ENCODE measurements at regions not wholly inside any gene's neighbourhood (a gene's known extent, or its start where the extent isn't known, plus 50 kb on each side); places are given as distances from the start of the nearest gene placed in this dataset.

- TF ChIP-seq, protein P1, sequence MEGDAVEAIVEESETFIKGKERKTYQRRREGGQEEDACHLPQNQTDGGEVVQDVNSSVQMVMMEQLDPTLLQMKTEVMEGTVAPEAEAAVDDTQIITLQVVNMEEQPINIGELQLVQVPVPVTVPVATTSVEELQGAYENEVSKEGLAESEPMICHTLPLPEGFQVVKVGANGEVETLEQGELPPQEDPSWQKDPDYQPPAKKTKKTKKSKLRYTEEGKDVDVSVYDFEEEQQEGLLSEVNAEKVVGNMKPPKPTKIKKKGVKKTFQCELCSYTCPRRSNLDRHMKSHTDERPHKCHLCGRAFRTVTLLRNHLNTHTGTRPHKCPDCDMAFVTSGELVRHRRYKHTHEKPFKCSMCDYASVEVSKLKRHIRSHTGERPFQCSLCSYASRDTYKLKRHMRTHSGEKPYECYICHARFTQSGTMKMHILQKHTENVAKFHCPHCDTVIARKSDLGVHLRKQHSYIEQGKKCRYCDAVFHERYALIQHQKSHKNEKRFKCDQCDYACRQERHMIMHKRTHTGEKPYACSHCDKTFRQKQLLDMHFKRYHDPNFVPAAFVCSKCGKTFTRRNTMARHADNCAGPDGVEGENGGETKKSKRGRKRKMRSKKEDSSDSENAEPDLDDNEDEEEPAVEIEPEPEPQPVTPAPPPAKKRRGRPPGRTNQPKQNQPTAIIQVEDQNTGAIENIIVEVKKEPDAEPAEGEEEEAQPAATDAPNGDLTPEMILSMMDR (IDR thresholded peaks at IDR 0.05), result no peak
- no peak for TF ChIP-seq EZH2 (IDR thresholded peaks at IDR 0.05; ENCODE audit: borderline replicate concordance, insufficient read depth, low read depth, low read length, poor library complexity, severe bottlenecking)
Observed at GRCh38 chr2:95670686-95671085, 78.9 kb downstream of the TRIM43 start.
